ENCODE measurements at regions not wholly inside any gene's neighbourhood (a gene's known extent, or its start where the extent isn't known, plus 50 kb on each side); places are given as distances from the start of the nearest gene placed in this dataset.

- H4K8ac ChIP-seq (ENCODE audit: low read depth, low read length), result no peak overlapping the region
- H3K9me3 ChIP-seq (replicated peaks in 1 of 2; ENCODE audit: control insufficient read depth in 2 of 2, insufficient read depth in 1 of 2, low read depth in 1 of 2, low read length in 2 of 2), result no peaks in the 10 kb centered on the region
- H2BK12ac ChIP-seq (ENCODE audit: low read length), result no peak overlapping the region
- peaks cover 0 to 7% of the 10 kb centered on the region in 2 donors for H3K4me1 ChIP-seq (ENCODE audit: control insufficient read depth in 2 of 2, insufficient read depth in 1 of 2, low read depth in 1 of 2, low read length in 2 of 2)
- H2AFZ ChIP-seq (ENCODE audit: low read length), result peak overlapping the region; percentile 59
- WGBS, 2 donors (ENCODE audit: extremely low coverage in 2 of 2, insufficient read length in 2 of 2, insufficient replicate concordance in 1 of 2), result no CpG with 5 or more reads among the region's 8 CpGs
- H3K36me3 ChIP-seq (replicated peaks in 1 of 2; ENCODE audit: control insufficient read depth in 2 of 2, insufficient read depth in 2 of 2, low read length in 2 of 2), result no peaks in the 10 kb centered on the region
- H4K91ac ChIP-seq (ENCODE audit: low read depth, low read length, poor library complexity), result no peak overlapping the region
- no peak overlapping the region for H3K18ac ChIP-seq (ENCODE audit: low read length)
- no peak for DNase-seq (ENCODE audit: low spot score)
- no peak overlapping the region for H2BK5ac ChIP-seq (ENCODE audit: low read length)
- no peaks in the 10 kb centered on the region for H3K27me3 ChIP-seq (ENCODE audit: control insufficient read depth in 3 of 3, insufficient read depth in 3 of 3, low read depth in 1 of 3, low read length in 3 of 3)
- H3K27ac ChIP-seq (replicated peaks; ENCODE audit: low read length), result no peak overlapping the region
- H3K14ac ChIP-seq (ENCODE audit: low read length), result no peak overlapping the region
- no peak overlapping the region for H2AK5ac ChIP-seq (ENCODE audit: low read depth, low read length)
- no peak overlapping the region for H3K4me3 ChIP-seq (ENCODE audit: low read length in 2 of 2)
- H3K79me1 ChIP-seq (ENCODE audit: low read depth, low read length), result no peaks in the 10 kb centered on the region
- H3K4me2 ChIP-seq (ENCODE audit: insufficient read depth, low read length, poor library complexity, severe bottlenecking), result no peak overlapping the region
- no peak overlapping the region for H3K23ac ChIP-seq (ENCODE audit: low read depth, low read length, poor library complexity)
- H2BK120ac ChIP-seq (ENCODE audit: low read depth, low read length), result no peak overlapping the region
- H3K9ac ChIP-seq (ENCODE audit: low read depth, low read length, poor library complexity), result no peak overlapping the region
- H2BK15ac ChIP-seq (ENCODE audit: low read length), result no peak overlapping the region
- H3K4ac ChIP-seq (ENCODE audit: low read length), result no peak overlapping the region
These were observed 288.1 kb upstream of the GPC6 start for GRCh38 chr13:92938486-92939020.

DNA sequence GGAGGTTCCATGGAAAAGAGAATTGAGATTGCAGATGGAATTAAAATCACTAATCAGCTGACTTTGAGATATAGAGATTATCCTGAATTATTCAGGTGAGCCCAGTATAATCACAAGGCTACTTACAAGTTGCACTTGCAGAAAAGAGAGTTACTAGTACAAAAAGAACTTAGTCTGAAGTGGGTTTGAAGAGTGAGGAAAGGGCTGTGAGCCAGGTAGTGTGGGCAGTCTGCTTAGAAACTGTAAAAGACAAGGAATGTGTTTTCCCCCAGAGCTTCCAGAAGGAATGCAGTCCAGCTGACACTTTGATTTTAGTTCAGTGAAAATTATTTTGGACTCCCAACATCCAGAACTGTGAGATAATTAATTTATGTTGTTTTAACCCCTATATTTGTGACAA lies 285.4 kb upstream of the GPC6 start:
- Histone ChIP-seq H3K4me1 (ENCODE audit: control insufficient read depth in 2 of 2, insufficient read depth in 1 of 2, low read depth in 1 of 2, low read length in 2 of 2) (peaks cover 0 to 7% of the 10 kb centered on the region in 2 donors), H2BK12ac (ENCODE audit: low read length) (no peak overlapping the region), H3K36me3 (replicated peaks in 1 of 2; ENCODE audit: control insufficient read depth in 2 of 2, insufficient read depth in 2 of 2, low read length in 2 of 2) (no peaks in the 10 kb centered on the region), H3K27ac (replicated peaks; ENCODE audit: low read length) (no peak overlapping the region), H3K18ac (ENCODE audit: low read length) (no peak overlapping the region), H3K9ac (ENCODE audit: low read depth, low read length, poor library complexity) (no peak overlapping the region), H2BK15ac (ENCODE audit: low read length) (no peak overlapping the region), H3K4me3 (ENCODE audit: low read length in 2 of 2) (no peak overlapping the region), H2AK5ac (ENCODE audit: low read depth, low read length) (no peak overlapping the region), H3K27me3 (ENCODE audit: control insufficient read depth in 3 of 3, insufficient read depth in 3 of 3, low read depth in 1 of 3, low read length in 3 of 3) (no peaks in the 10 kb centered on the region), H3K23ac (ENCODE audit: low read depth, low read length, poor library complexity) (no peak overlapping the region), H2BK5ac (ENCODE audit: low read length) (no peak overlapping the region), H4K91ac (ENCODE audit: low read depth, low read length, poor library complexity) (no peak overlapping the region), H3K14ac (ENCODE audit: low read length) (no peak overlapping the region), H3K4me2 (ENCODE audit: insufficient read depth, low read length, poor library complexity, severe bottlenecking) (no peak overlapping the region), H3K79me1 (ENCODE audit: low read depth, low read length) (no peaks in the 10 kb centered on the region), H3K4ac (ENCODE audit: low read length) (no peak overlapping the region), H2BK120ac (ENCODE audit: low read depth, low read length) (no peak overlapping the region), H2AFZ (ENCODE audit: low read length) (no peak overlapping the region), H3K9me3 (replicated peaks in 1 of 2; ENCODE audit: control insufficient read depth in 2 of 2, insufficient read depth in 1 of 2, low read depth in 1 of 2, low read length in 2 of 2) (no peaks in the 10 kb centered on the region), H4K8ac (ENCODE audit: low read depth, low read length) (no peak overlapping the region)
- DNase-seq (ENCODE audit: low spot score), result no peak

DNA sequence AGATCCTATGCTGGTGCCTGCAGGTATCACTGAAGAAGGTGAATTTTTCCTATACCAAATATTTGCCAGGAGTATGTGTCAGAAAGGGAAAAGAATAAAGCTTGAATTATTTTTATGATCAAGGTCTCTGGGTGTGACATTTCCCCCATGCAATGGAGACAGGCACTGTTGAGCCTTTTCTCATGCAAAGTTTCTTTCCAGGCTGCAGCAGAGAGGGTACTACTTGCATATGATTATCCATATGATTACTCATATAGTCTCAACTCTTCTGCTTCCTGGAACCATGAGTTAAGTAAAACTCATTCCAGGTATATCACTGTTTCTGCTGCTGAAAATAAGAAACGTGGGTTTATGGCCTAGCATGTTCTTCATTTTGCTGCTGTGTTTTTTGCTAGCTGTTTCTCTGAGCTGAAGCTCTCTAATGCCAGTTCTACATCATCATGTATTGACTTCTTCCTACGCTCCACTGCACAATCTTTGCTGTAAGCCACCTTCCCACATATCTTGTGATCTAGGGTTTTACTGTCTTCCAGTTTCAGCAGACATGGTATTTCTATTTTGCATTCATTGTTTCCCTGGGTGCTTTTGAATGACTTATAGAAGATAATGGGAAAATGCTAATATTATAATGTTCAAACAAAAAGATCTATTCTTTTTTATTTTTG lies 278.7 kb upstream of the GPC6 start:
- H3K4me2 ChIP-seq (ENCODE audit: insufficient read depth, low read length, poor library complexity, severe bottlenecking), result no peak overlapping the region
- H3K4me1 ChIP-seq (ENCODE audit: control insufficient read depth in 2 of 2, insufficient read depth in 1 of 2, low read depth in 1 of 2, low read length in 2 of 2), result peaks cover 0 to 6% of the 10 kb centered on the region in 2 donors
- no peak overlapping the region for H2BK120ac ChIP-seq (ENCODE audit: low read depth, low read length)
- no peak overlapping the region for H4K91ac ChIP-seq (ENCODE audit: low read depth, low read length, poor library complexity)
- no peak overlapping the region for H2AFZ ChIP-seq (ENCODE audit: low read length)
- no peak overlapping the region for H3K14ac ChIP-seq (ENCODE audit: low read length)
- H3K9ac ChIP-seq (ENCODE audit: low read depth, low read length, poor library complexity), result no peak overlapping the region
- H2BK15ac ChIP-seq (ENCODE audit: low read length), result no peak overlapping the region
- no peaks in the 10 kb centered on the region for H3K79me1 ChIP-seq (ENCODE audit: low read depth, low read length)
- no peak overlapping the region for H2AK5ac ChIP-seq (ENCODE audit: low read depth, low read length)
- H2BK12ac ChIP-seq (ENCODE audit: low read length), result no peak overlapping the region
- no peak overlapping the region for H4K8ac ChIP-seq (ENCODE audit: low read depth, low read length)
- H3K36me3 ChIP-seq (replicated peaks in 1 of 2; ENCODE audit: control insufficient read depth in 2 of 2, insufficient read depth in 2 of 2, low read length in 2 of 2), result no peaks in the 10 kb centered on the region
- no peak overlapping the region for H3K27ac ChIP-seq (replicated peaks; ENCODE audit: low read length)
- H2BK5ac ChIP-seq (ENCODE audit: low read length), result no peak overlapping the region
- no peaks in the 10 kb centered on the region for H3K9me3 ChIP-seq (replicated peaks in 1 of 2; ENCODE audit: control insufficient read depth in 2 of 2, insufficient read depth in 1 of 2, low read depth in 1 of 2, low read length in 2 of 2)
- H3K4ac ChIP-seq (ENCODE audit: low read length), result no peak overlapping the region
- H3K23ac ChIP-seq (ENCODE audit: low read depth, low read length, poor library complexity), result no peak overlapping the region
- WGBS, 2 donors (ENCODE audit: extremely low coverage in 2 of 2, insufficient read length in 2 of 2, insufficient replicate concordance in 1 of 2), result no CpG with 5 or more reads among the region's 2 CpGs
- no peaks in the 10 kb centered on the region for H3K27me3 ChIP-seq (ENCODE audit: control insufficient read depth in 3 of 3, insufficient read depth in 3 of 3, low read depth in 1 of 3, low read length in 3 of 3)
- H3K4me3 ChIP-seq (ENCODE audit: low read length in 2 of 2), result no peak overlapping the region
- no peak overlapping the region for H3K18ac ChIP-seq (ENCODE audit: low read length)
- no peak for DNase-seq (ENCODE audit: low spot score)

DNA sequence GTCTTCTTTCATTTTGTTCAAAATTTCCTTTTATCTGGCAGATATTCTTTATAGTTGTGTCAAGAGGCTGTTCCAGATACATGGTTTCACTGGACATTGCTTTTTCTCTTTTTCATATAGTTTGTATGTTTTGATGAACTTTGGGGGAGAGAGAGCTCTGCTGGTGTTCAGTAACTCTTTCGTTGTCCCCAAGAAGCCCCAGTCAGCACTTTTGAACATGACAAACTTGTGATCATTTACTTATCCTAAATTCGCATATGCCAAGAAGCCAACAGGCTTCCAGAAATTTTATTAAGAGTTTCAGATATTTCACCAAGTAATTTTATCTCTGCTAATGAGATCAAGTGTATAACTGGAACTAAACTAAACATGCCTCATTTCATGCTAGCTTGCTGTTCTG lies 275.8 kb upstream of the GPC6 start:
- DNase-seq (ENCODE audit: low spot score), result no peak

More for the DNA sequence above, 275.8 kb upstream of the GPC6 start:
- Histone ChIP-seq H3K79me1 (ENCODE audit: low read depth, low read length) (no peaks in the 10 kb centered on the region), H3K27ac (replicated peaks; ENCODE audit: low read length) (no peak overlapping the region), H3K36me3 (replicated peaks in 1 of 2; ENCODE audit: control insufficient read depth in 2 of 2, insufficient read depth in 2 of 2, low read length in 2 of 2) (no peaks in the 10 kb centered on the region), H2BK15ac (ENCODE audit: low read length) (no peak overlapping the region), H3K4me2 (ENCODE audit: insufficient read depth, low read length, poor library complexity, severe bottlenecking) (no peak overlapping the region), H3K9ac (ENCODE audit: low read depth, low read length, poor library complexity) (no peak overlapping the region), H3K4me1 (ENCODE audit: control insufficient read depth in 2 of 2, insufficient read depth in 1 of 2, low read depth in 1 of 2, low read length in 2 of 2) (peaks cover 0 to 6% of the 10 kb centered on the region in 2 donors), H3K23ac (ENCODE audit: low read depth, low read length, poor library complexity) (no peak overlapping the region), H3K4me3 (ENCODE audit: low read length in 2 of 2) (no peak overlapping the region), H3K9me3 (replicated peaks in 1 of 2; ENCODE audit: control insufficient read depth in 2 of 2, insufficient read depth in 1 of 2, low read depth in 1 of 2, low read length in 2 of 2) (no peaks in the 10 kb centered on the region), H2AFZ (ENCODE audit: low read length) (peak overlapping the region; percentile 26), H2BK12ac (ENCODE audit: low read length) (no peak overlapping the region), H2AK5ac (ENCODE audit: low read depth, low read length) (no peak overlapping the region), H3K4ac (ENCODE audit: low read length) (no peak overlapping the region), H3K18ac (ENCODE audit: low read length) (no peak overlapping the region), H2BK120ac (ENCODE audit: low read depth, low read length) (no peak overlapping the region), H3K27me3 (ENCODE audit: control insufficient read depth in 3 of 3, insufficient read depth in 3 of 3, low read depth in 1 of 3, low read length in 3 of 3) (no peaks in the 10 kb centered on the region), H3K14ac (ENCODE audit: low read length) (no peak overlapping the region), H4K91ac (ENCODE audit: low read depth, low read length, poor library complexity) (no peak overlapping the region), H2BK5ac (ENCODE audit: low read length) (no peak overlapping the region), H4K8ac (ENCODE audit: low read depth, low read length) (no peak overlapping the region)
- WGBS, 2 donors (ENCODE audit: extremely low coverage in 2 of 2, insufficient read length in 2 of 2, insufficient replicate concordance in 1 of 2), result no CpG with 5 or more reads among the region's 2 CpGs

All from neuronal stem cell (in vitro differentiated cells).